Stimulated activated memory B cell treated with anti-CD40 and anti-IgM and Interleukin-4, amounts not matched to agents 10 μg/mL and 1 μg/mL and 100 μg/mL, for 72 hours (primary cell): ENCODE measurements at regions not wholly inside any gene's neighbourhood (a gene's known extent, or its start where the extent isn't known, plus 50 kb on each side); places are given as distances from the start of the nearest gene placed in this dataset.

Source experiments
- ATAC-seq: fragments of 150-1000 bp; cut with Tn5 transposase; 2 replicates; pipeline ENCODE4 v1.10.0; 2021
- H3K27ac Mint-ChIP-seq: one replicate; pipeline ENCODE4 v1.8.0; 2022; ENCODE audit warnings: mild to moderate bottlenecking, mixed read lengths
- H3K27me3 Mint-ChIP-seq: one replicate; pipeline ENCODE4 v1.8.0; 2022; ENCODE audit warnings: mixed read lengths
- H3K36me3 Mint-ChIP-seq: one replicate; pipeline ENCODE4 v1.8.0; 2022; ENCODE audit warnings: mixed read lengths
- H3K4me1 Mint-ChIP-seq: one replicate; pipeline ENCODE4 v1.8.0; 2022; ENCODE audit warnings: mixed read lengths
- H3K4me3 Mint-ChIP-seq: one replicate; pipeline ENCODE4 v1.8.0; 2022; ENCODE audit warnings: mild to moderate bottlenecking, moderate library complexity, mixed read lengths
- H3K9me3 Mint-ChIP-seq: one replicate; pipeline ENCODE4 v1.8.0; 2022; ENCODE audit warnings: mixed read lengths

- Mint-ChIP-seq H3K4me1 (no peaks in the 10 kb centered on the region), H3K9me3 (peaks cover 5% of the 10 kb centered on the region), H3K27ac (no peak overlapping the region), H3K27me3 (no peaks in the 10 kb centered on the region), H3K4me3 (no peak overlapping the region), H3K36me3 (no peaks in the 10 kb centered on the region)
- no peak for ATAC-seq
These were observed 93.9 kb upstream of the ADGRL2 start for GRCh38 chr1:81706650-81707435.

DNA sequence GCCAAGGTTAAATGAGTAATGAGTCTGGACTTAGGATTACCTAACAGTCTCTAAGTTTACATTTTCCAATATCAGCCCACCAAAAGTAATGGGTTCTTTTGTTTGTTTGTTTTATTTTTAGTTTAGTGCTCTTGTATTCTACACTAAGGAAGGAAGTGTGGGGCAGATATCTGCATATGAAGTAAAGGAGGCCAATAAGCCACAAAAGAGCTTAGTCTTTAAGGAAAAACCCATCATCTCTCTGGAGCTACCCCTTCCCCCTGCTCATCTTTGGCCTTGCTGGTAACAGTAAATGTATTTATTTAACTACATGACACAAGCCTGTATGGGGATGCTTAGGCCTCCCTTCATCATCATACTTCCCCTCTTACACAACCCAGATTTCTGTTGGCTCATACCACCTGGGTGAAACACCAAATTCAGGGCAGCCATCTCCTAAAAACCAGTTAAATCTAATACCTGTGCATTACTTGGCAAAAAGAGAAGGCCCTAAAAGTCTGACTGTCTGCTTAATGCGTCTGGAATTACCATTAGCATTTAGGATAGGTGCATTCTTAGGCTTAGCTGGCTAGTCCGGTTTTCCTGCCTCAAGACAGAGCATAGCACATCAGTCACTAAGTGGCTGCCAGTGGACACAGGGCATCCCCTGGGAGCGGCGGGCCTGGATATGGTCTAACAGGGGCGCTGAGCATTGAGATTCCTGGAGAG is 96.8 kb upstream of the ADGRL2 start:
- H3K27me3 Mint-ChIP-seq = no peaks in the 10 kb centered on the region
- H3K9me3 Mint-ChIP-seq = peaks cover 5% of the 10 kb centered on the region

DNA sequence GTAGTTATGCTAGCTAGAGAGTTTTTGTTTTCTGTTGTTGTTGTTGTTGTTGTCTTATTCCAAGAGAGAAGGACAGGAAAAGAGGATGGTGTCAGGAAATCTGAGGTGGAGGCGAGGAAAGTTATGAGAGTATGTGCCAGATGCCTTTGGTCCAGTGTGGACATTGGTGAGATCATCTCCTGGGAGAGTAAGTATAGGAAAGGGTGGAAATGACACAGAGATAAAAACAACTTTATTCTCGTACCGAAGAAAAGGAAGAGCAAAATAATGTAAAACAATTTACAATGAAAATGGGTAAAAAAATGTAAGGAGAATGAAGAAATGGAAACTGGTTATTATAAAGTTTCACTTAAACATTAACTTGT is 97.4 kb upstream of the ADGRL2 start:
- ATAC-seq = no peak

More for the DNA sequence above, 96.8 kb upstream of the ADGRL2 start:
- H3K4me1 Mint-ChIP-seq = no peaks in the 10 kb centered on the region
- H3K27ac Mint-ChIP-seq = no peak overlapping the region
- H3K36me3 Mint-ChIP-seq = no peaks in the 10 kb centered on the region
- H3K4me3 Mint-ChIP-seq = no peak overlapping the region
- ATAC-seq = peak; percentile 5

DNA sequence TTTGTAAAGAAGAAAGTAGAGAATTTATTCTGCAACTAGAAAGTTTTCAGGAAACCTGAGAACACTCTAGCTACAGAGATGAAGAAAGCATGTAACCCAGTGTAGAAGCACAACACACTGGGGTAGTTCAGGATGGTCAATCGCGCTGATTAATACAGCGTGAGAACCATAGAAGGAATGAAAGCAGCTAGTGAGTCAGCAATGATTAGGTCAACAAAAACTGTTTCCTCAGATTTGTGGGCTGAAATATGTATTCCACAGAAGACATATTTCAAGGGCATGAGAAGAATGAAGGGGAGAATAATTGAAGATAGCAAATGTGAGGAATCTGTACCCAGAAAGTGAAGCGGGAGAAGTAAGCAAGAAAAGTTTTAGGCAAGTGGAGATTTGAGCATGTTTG is 97.8 kb upstream of the ADGRL2 start:
- Mint-ChIP-seq H3K36me3 (no peaks in the 10 kb centered on the region), H3K27me3 (no peaks in the 10 kb centered on the region), H3K27ac (no peak overlapping the region), H3K4me1 (no peaks in the 10 kb centered on the region), H3K4me3 (no peak overlapping the region), H3K9me3 (peaks cover 5% of the 10 kb centered on the region)
- no peak for ATAC-seq

More for the DNA sequence above, 97.4 kb upstream of the ADGRL2 start:
- H3K4me1 Mint-ChIP-seq = no peaks in the 10 kb centered on the region
- no peaks in the 10 kb centered on the region for H3K27me3 Mint-ChIP-seq
- H3K9me3 Mint-ChIP-seq = peaks cover 5% of the 10 kb centered on the region
- no peak overlapping the region for H3K4me3 Mint-ChIP-seq
- H3K27ac Mint-ChIP-seq = no peak overlapping the region
- H3K36me3 Mint-ChIP-seq = no peaks in the 10 kb centered on the region

GRCh38 chr1:81702079-81702715 is 98.5 kb upstream of the ADGRL2 start:
- ATAC-seq = peak; percentile 31
- Mint-ChIP-seq H3K4me3 (no peak overlapping the region), H3K27me3 (no peaks in the 10 kb centered on the region), H3K27ac (no peak overlapping the region), H3K36me3 (no peaks in the 10 kb centered on the region), H3K9me3 (peaks cover 5% of the 10 kb centered on the region), H3K4me1 (no peaks in the 10 kb centered on the region)

DNA sequence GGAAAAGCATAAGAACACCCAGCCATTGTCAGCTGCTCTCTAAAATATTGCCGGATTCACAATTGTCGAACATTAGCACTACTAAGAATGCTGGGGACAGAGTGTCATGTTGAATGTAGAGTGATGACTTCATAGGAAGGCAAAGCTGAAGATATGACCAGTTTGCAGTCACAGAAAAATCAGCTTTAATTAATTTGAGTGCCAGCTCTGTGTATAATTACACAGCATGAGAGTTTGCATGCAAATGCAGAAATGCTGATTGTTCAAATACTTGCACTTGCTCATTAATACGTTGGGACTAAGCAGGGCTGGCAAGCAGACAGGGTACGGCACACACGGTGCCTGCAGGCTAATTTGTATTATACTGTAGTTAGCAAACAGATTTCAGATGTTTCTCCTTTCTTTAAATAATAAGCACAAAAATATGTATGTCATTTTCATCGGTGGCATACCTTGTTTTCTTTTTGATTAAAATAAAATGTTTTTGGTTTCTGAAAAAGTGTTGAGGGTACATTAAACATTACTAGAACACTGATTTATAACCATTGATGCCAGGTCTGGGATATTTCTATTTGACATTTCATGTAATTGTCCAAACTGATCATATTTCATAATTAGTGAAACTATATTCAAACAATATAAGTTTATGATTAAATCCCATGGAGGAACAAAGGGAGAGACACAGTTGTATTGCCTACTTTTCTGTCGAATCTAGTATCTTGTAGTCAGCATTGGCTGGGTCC is 99.8 kb upstream of the ADGRL2 start:
- ATAC-seq = no peak
- Mint-ChIP-seq H3K27ac (no peak overlapping the region), H3K27me3 (no peaks in the 10 kb centered on the region), H3K4me3 (no peak overlapping the region), H3K9me3 (peaks cover 5% of the 10 kb centered on the region), H3K36me3 (no peaks in the 10 kb centered on the region), H3K4me1 (no peaks in the 10 kb centered on the region)

DNA sequence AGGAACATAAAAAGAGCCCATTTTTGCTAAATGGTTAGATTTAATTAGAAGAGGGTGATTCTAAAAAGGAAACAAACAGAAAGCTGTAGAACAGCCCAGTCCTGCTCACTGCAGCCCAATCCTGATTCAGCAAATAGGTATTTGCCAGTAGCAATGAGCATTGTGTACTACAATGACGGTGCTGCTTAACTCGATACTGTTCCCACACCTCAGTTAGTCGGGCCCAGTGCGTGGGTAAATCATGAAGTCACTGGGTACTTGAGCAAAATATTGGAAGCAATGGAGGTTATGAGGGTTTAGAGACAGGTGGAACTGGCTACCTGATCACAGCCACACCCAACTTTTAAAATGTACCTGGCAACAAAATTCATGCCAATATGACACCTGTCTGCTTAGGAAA is 101.5 kb upstream of the ADGRL2 start:
- H3K36me3 Mint-ChIP-seq = no peaks in the 10 kb centered on the region
- no peak for ATAC-seq
- peaks cover 5% of the 10 kb centered on the region for H3K9me3 Mint-ChIP-seq
- H3K27me3 Mint-ChIP-seq = no peaks in the 10 kb centered on the region
- no peaks in the 10 kb centered on the region for H3K4me1 Mint-ChIP-seq
- H3K27ac Mint-ChIP-seq = no peak overlapping the region
- no peak overlapping the region for H3K4me3 Mint-ChIP-seq

- no peak overlapping the region for H3K27ac Mint-ChIP-seq
- no peaks in the 10 kb centered on the region for H3K36me3 Mint-ChIP-seq
- H3K4me3 Mint-ChIP-seq = no peak overlapping the region
- no peaks in the 10 kb centered on the region for H3K4me1 Mint-ChIP-seq
- H3K9me3 Mint-ChIP-seq = no peaks in the 10 kb centered on the region
- no peak for ATAC-seq
- no peaks in the 10 kb centered on the region for H3K27me3 Mint-ChIP-seq
These were observed 105.0 kb upstream of the ADGRL2 start for GRCh38 chr1:81695741-81696140.

- Mint-ChIP-seq H3K9me3 (peaks cover 2% of the 10 kb centered on the region), H3K4me3 (no peak overlapping the region), H3K27ac (no peak overlapping the region), H3K36me3 (no peaks in the 10 kb centered on the region), H3K27me3 (no peaks in the 10 kb centered on the region), H3K4me1 (no peaks in the 10 kb centered on the region)
- ATAC-seq = no peak
These were observed 107.4 kb upstream of the ADGRL2 start for GRCh38 chr1:81693316-81693715.

DNA sequence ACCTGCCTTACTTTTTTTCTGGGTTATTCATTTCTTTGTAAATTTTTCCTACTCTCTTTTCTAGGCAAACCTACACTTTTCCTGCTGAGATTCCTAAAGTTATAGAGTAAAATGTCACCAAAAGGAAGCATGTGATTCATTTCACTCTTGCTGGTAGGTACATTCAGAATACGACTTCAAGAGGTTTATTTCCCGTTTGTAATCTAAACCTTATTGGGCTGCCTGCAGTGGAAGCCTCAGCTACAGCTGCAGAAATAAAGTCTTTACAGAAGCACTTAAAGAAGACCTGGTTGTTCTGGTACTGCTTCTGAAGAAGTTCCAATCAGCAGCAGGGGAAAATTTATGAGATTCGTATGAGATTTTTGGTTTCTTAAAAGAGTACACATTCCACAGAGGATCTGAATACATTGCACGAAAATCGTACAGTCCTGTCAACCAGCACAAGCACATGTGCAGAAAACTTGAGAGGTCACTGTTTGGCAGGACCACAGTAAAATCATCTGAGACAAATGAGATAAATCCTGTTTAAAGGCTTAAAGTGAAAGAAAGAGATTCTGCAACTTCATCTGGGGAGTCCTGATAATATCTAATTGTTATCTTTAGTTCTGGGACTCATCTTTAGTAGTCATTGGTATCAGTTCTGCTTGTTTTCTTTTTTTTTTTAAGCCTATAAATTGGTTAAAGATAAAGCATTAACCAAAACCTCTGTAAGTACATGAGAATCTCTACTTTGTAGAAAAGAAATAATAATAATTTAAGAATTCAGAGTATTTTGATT is 109.9 kb upstream of the ADGRL2 start:
- no peak for ATAC-seq
- Mint-ChIP-seq H3K9me3 (peaks cover 12% of the 10 kb centered on the region), H3K4me3 (no peak overlapping the region), H3K27ac (no peak overlapping the region), H3K4me1 (no peaks in the 10 kb centered on the region), H3K36me3 (no peaks in the 10 kb centered on the region), H3K27me3 (no peaks in the 10 kb centered on the region)

GRCh38 chr1:81689531-81689941 is 111.2 kb upstream of the ADGRL2 start:
- Mint-ChIP-seq H3K36me3 (no peaks in the 10 kb centered on the region), H3K27me3 (no peaks in the 10 kb centered on the region), H3K4me3 (no peak overlapping the region), H3K27ac (no peak overlapping the region), H3K4me1 (no peaks in the 10 kb centered on the region), H3K9me3 (peaks cover 12% of the 10 kb centered on the region)
- ATAC-seq = no peak

GRCh38 chr1:81682490-81682889 is 118.2 kb upstream of the ADGRL2 start:
- no peaks in the 10 kb centered on the region for H3K4me1 Mint-ChIP-seq
- peaks cover 5% of the 10 kb centered on the region for H3K9me3 Mint-ChIP-seq
- no peak overlapping the region for H3K4me3 Mint-ChIP-seq
- no peaks in the 10 kb centered on the region for H3K36me3 Mint-ChIP-seq
- no peak for ATAC-seq
- H3K27me3 Mint-ChIP-seq = no peaks in the 10 kb centered on the region
- no peak overlapping the region for H3K27ac Mint-ChIP-seq

- Mint-ChIP-seq H3K36me3 (no peaks in the 10 kb centered on the region), H3K27ac (no peak overlapping the region), H3K4me3 (no peak overlapping the region), H3K27me3 (no peaks in the 10 kb centered on the region), H3K9me3 (peaks cover 5% of the 10 kb centered on the region), H3K4me1 (no peaks in the 10 kb centered on the region)
- ATAC-seq = no peak
These were observed 119.0 kb upstream of the ADGRL2 start for GRCh38 chr1:81681601-81682266.

GRCh38 chr1:81681114-81681513 is 119.6 kb upstream of the ADGRL2 start:
- no peaks in the 10 kb centered on the region for H3K36me3 Mint-ChIP-seq
- no peak for ATAC-seq
- H3K27me3 Mint-ChIP-seq = no peaks in the 10 kb centered on the region
- no peak overlapping the region for H3K27ac Mint-ChIP-seq
- H3K4me3 Mint-ChIP-seq = no peak overlapping the region
- H3K4me1 Mint-ChIP-seq = no peaks in the 10 kb centered on the region
- no peaks in the 10 kb centered on the region for H3K9me3 Mint-ChIP-seq
